ENCODE measurements at regions not wholly inside any gene's neighbourhood (a gene's known extent, or its start where the extent isn't known, plus 50 kb on each side); places are given as distances from the start of the nearest gene placed in this dataset.
"Not testable (repeated sequence)": the region's sequence is repeated elsewhere in the genome, so short reads cannot be mapped to it uniquely, and the experiment has no call there.

GRCh38 chr1:38746941-38747600, 112.5 kb downstream of the RRAGC start:
- DNase-seq, result no peak

- no peak for DNase-seq
These were observed 113.1 kb downstream of the RRAGC start for GRCh38 chr1:38746402-38746935.

- DNase-seq, result no peak
These were observed 113.8 kb downstream of the RRAGC start for GRCh38 chr1:38745476-38746401.

- no peak for DNase-seq
These were observed 114.9 kb downstream of the RRAGC start for GRCh38 chr1:38744452-38745350.

GRCh38 chr1:38743184-38743583, 116.4 kb downstream of the RRAGC start:
- DNase-seq, result no peak

- no peak for DNase-seq
These were observed 118.2 kb downstream of the RRAGC start for GRCh38 chr1:38741341-38741740.

- DNase-seq, result no peak
These were observed 119.1 kb downstream of the RRAGC start for GRCh38 chr1:38740487-38740886.

GRCh38 chr1:38738207-38738606, 121.4 kb downstream of the RRAGC start:
- no peak for DNase-seq

GRCh38 chr1:38736399-38736798, 123.2 kb downstream of the RRAGC start:
- DNase-seq, result no peak

- no peak for DNase-seq
These were observed 123.9 kb downstream of the RRAGC start for GRCh38 chr1:38735651-38736161.

GRCh38 chr1:38733761-38734160, 125.8 kb downstream of the RRAGC start:
- DNase-seq, result no peak

- no peak for DNase-seq
These were observed 128.8 kb downstream of the RRAGC start for GRCh38 chr1:38730511-38731397.

GRCh38 chr1:38728585-38728908, 131.0 kb downstream of the RRAGC start:
- no peak for DNase-seq

- no peak for DNase-seq
These were observed 131.6 kb downstream of the RRAGC start for GRCh38 chr1:38727684-38728584.

GRCh38 chr1:38725321-38725961, 134.1 kb downstream of the RRAGC start:
- not testable (repeated sequence) for DNase-seq

GRCh38 chr1:38724160-38725131, 135.1 kb downstream of the RRAGC start:
- DNase-seq, result no peak

- no peak for DNase-seq
These were observed 137.8 kb downstream of the RRAGC start for GRCh38 chr1:38721816-38722215.

GRCh38 chr1:38719880-38720279, 139.7 kb downstream of the RRAGC start:
- DNase-seq, result no peak

- no peak for DNase-seq
These were observed 141.5 kb downstream of the RRAGC start for GRCh38 chr1:38718031-38718430.

Measured in DMS79 (cell line).